CD4-positive, alpha-beta T cell (primary cell): ENCODE measurements at regions not wholly inside any gene's neighbourhood (a gene's known extent, or its start where the extent isn't known, plus 50 kb on each side); places are given as distances from the start of the nearest gene placed in this dataset.

Experiments used
- ATAC-seq: fragments of 200-7000 bp; cut with Tn5 transposase; one replicate; pipeline ENCODE4 v1.10.0; 2022; ENCODE audit warnings: mild to moderate bottlenecking; ENCODE audit not compliant: poor library complexity
- CTCF ChIA-PET: fragments of 350-600 bp; sonication (Branson Sonifier 250); formaldehyde crosslinking; loops from one replicate; lab custom pipeline; 2021; ENCODE audit warnings: antibody characterized with exemption, inconsistent platforms; lab: Charles Lee
- POLR2A ChIA-PET: fragments of 350-600 bp; sonication (Branson Sonifier 250); formaldehyde crosslinking; loops from one replicate; lab custom pipeline; 2021; ENCODE audit warnings: antibody characterized with exemption, inconsistent platforms; lab: Charles Lee
- DNase-seq, 14 experiments: peaks; one replicate each; pipeline ENCODE4 v3.0.0-alpha.2; 2013 to 2020; ENCODE audit warnings: mixed read lengths in 2 of 14
- H3K27ac ChIP-seq, 2 donors: one replicate each; pipeline versions ENCODE4 v1.5.1 to v1.7.0; 2013; ENCODE audit warnings: low read length in 2 of 2, low read depth in 1 of 2, mild to moderate bottlenecking in 1 of 2
- H3K27me3 ChIP-seq, 2 experiments: 1 replicate in 1 of 2; 2 replicates in 1 of 2; pipeline versions ENCODE4 v1.6.1 to v1.7.0; 2013; ENCODE audit warnings: low read length in 2 of 2, control low read depth in 1 of 2, mild to moderate bottlenecking in 1 of 2, moderate library complexity in 1 of 2; ENCODE audit not compliant: insufficient read depth in 2 of 2, control insufficient read depth in 1 of 2
- H3K36me3 ChIP-seq: one replicate; pipeline ENCODE4 v1.6.1; 2013; ENCODE audit warnings: low read length, control low read depth; ENCODE audit not compliant: insufficient read depth
- H3K4me1 ChIP-seq: one replicate; pipeline ENCODE4 v1.6.1; 2013; ENCODE audit warnings: low read length, control low read depth; ENCODE audit not compliant: insufficient read depth
- H3K4me3 ChIP-seq: one replicate; pipeline ENCODE4 v1.5.1; 2013; ENCODE audit warnings: mild to moderate bottlenecking, low read length, moderate library complexity
- H3K9me3 ChIP-seq, 2 experiments: 1 replicate in 1 of 2; 2 replicates in 1 of 2; pipeline versions ENCODE4 v1.6.1 to v1.7.0; 2013; ENCODE audit warnings: low read length in 2 of 2, mild to moderate bottlenecking in 2 of 2, control low read depth in 1 of 2, moderate library complexity in 1 of 2; ENCODE audit not compliant: control insufficient read depth in 1 of 2, insufficient read depth in 1 of 2
- H3K27ac Mint-ChIP-seq: one replicate; pipeline ENCODE4 v1.8.0; 2020; ENCODE audit warnings: mixed read lengths
- H3K27me3 Mint-ChIP-seq: one replicate; pipeline ENCODE4 v1.8.0; 2021; ENCODE audit warnings: mixed read lengths
- H3K36me3 Mint-ChIP-seq: one replicate; pipeline ENCODE4 v1.8.0; 2021; ENCODE audit warnings: low read depth, mixed read lengths
- H3K4me1 Mint-ChIP-seq: one replicate; pipeline ENCODE4 v1.8.0; 2021; ENCODE audit warnings: low read depth, mixed read lengths
- H3K4me3 Mint-ChIP-seq: one replicate; pipeline ENCODE4 v1.8.0; 2020; ENCODE audit warnings: mild to moderate bottlenecking, mixed read lengths
- H3K9me3 Mint-ChIP-seq: one replicate; pipeline ENCODE4 v1.8.0; 2020; ENCODE audit warnings: mixed read lengths
- CTCF ChIP-seq: fragments of 200-600 bp; IDR thresholded peaks from one replicate; pipeline ENCODE4 v1.8.0; 2022; ENCODE audit warnings: antibody characterized with exemption, mild to moderate bottlenecking
- intact Hi-C, 2 experiments: fragments of 100-400 bp; cut with DNase I in 1 of 2; cut with micrococcal nuclease in 1 of 2; formaldehyde crosslinking; loops; one replicate each; pipeline versions ENCODE4 v1.15.1 to v1.9.0; 2023 to 2025; cut with DNase I, micrococcal nuclease

DNA sequence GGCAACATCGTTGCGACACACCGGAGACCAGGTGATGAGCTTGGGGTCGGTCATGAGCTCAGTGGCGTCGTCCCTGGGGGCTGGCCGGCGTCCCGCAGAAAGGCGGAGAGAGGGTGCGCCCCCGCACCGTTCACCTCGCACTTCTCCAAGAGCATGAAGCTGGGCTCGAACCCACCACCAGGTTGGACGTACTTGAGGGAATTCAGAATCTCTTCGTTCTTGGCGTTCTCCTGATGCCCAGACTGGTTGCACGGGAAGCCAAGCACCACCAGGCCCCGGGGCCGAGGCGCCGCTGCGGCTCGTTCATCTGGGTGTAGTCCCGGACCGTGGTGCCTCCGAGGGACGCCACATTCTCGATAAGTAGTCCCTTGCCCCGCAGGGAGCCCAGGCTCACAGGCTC, 176.6 kb upstream of the ADAMTS5 start:
- no peaks in the 10 kb centered on the region for H3K4me1 ChIP-seq
- no peak for TF ChIP-seq CTCF

DNA sequence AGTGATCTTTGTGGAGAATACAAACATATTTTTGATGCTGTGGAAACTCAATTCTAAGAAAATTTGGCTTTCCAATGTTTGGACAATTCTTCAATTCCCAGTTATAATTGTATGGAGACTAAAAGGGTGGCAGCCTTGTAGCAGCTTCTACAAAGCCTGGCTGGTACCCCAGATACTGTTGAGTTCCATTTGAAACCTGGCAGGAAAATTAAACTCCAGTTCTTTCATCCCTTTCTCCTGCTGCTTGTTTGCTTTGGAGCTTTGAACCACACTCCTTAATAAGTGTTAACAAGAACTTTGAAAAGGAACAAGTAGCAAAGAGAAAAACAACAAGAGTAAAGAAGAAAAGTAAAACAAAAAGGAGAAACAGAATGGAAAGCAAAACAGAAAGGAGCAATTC, 172.6 kb upstream of the ADAMTS5 start:
- H3K9me3 ChIP-seq = peaks cover 0 to 16% of the 10 kb centered on the region in 2 experiments
- Mint-ChIP-seq H3K9me3 (no peaks in the 10 kb centered on the region), H3K4me3 (no peak overlapping the region), H3K36me3 (no peaks in the 10 kb centered on the region), H3K4me1 (no peaks in the 10 kb centered on the region), H3K27me3 (no peaks in the 10 kb centered on the region), H3K27ac (no peak overlapping the region)
- H3K4me3 ChIP-seq = no peak overlapping the region
- DNase-seq (no peak), ATAC-seq (no peak)
- ChIA-PET CTCF (no interaction called here), POLR2A (no interaction called here)
- intact Hi-C loops = no loop called here
- TF ChIP-seq CTCF = no peak
- H3K36me3 ChIP-seq = no peaks in the 10 kb centered on the region
- H3K27ac ChIP-seq = no peak overlapping the region
- H3K4me1 ChIP-seq = no peaks in the 10 kb centered on the region
- no peaks in the 10 kb centered on the region for H3K27me3 ChIP-seq

More for the DNA sequence above, 176.6 kb upstream of the ADAMTS5 start:
- intact Hi-C loops = no loop called here
- Histone ChIP-seq H3K4me3 (no peak overlapping the region), H3K9me3 (peaks cover 0 to 19% of the 10 kb centered on the region in 2 experiments), H3K27ac (no peak overlapping the region), H3K27me3 (no peaks in the 10 kb centered on the region), H3K36me3 (no peaks in the 10 kb centered on the region)
- Mint-ChIP-seq H3K36me3 (no peaks in the 10 kb centered on the region), H3K27ac (no peak overlapping the region), H3K4me3 (no peak overlapping the region), H3K27me3 (no peaks in the 10 kb centered on the region), H3K4me1 (no peaks in the 10 kb centered on the region), H3K9me3 (no peaks in the 10 kb centered on the region)
- DNase-seq (peak in 1 of 14 experiments; percentile 6), ATAC-seq (no peak)
- ChIA-PET CTCF (no interaction called here), POLR2A (no interaction called here)

DNA sequence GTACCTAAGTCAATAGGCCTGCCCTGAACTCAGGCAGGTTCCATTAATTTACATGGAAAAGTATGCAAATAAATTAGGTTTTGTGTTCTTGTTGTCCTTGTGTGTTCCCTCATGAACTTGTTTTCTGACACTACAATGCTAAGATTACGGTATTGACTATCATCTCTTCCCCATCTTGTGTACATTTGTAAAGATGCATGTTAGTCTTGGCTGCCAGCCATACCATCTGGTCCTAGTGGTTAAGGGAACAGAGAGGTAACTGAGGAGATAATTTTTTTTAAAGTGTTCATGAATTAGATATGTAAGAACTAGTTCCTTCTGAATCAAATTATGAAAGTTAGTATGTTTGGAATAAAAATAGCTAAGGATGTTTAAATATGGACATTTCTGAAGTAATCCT, 167.6 kb upstream of the ADAMTS5 start:
- H3K4me3 ChIP-seq = no peak overlapping the region
- POLR2A ChIA-PET = no interaction called here
- H3K27ac ChIP-seq = no peak overlapping the region
- intact Hi-C loops = no loop called here
- no peaks in the 10 kb centered on the region for H3K27me3 ChIP-seq
- H3K36me3 Mint-ChIP-seq = no peaks in the 10 kb centered on the region
- H3K4me1 Mint-ChIP-seq = no peaks in the 10 kb centered on the region
- H3K9me3 Mint-ChIP-seq = no peaks in the 10 kb centered on the region
- H3K9me3 ChIP-seq = no peaks in the 10 kb centered on the region
- H3K4me1 ChIP-seq = no peaks in the 10 kb centered on the region
- H3K4me3 Mint-ChIP-seq = no peak overlapping the region
- DNase-seq = no peak
- no peaks in the 10 kb centered on the region for H3K36me3 ChIP-seq
- H3K27me3 Mint-ChIP-seq = no peaks in the 10 kb centered on the region
- no peak for ATAC-seq
- CTCF ChIA-PET = no interaction called here
- no peak for TF ChIP-seq CTCF
- H3K27ac Mint-ChIP-seq = no peak overlapping the region
